HEK293T (cell line): ENCODE measurements at regions not wholly inside any gene's neighbourhood (a gene's known extent, or its start where the extent isn't known, plus 50 kb on each side); places are given as distances from the start of the nearest gene placed in this dataset.

ENCODE experiments used
- ARNT ChIP-seq: fragments of 450-650 bp; IDR thresholded peaks from 2 replicates; pipeline ENCODE4 v1.6.1; 2017; ENCODE audit warnings: mild to moderate bottlenecking
- BHLHE40 ChIP-seq: fragments of 450-650 bp; IDR thresholded peaks from 2 replicates; pipeline ENCODE4 v1.6.1; 2016; ENCODE audit warnings: mild to moderate bottlenecking, moderate library complexity, borderline replicate concordance
- NFRKB ChIP-seq: fragments of 450-650 bp; IDR thresholded peaks from 2 replicates; pipeline ENCODE4 v1.6.1; 2016; ENCODE audit warnings: mild to moderate bottlenecking, moderate library complexity

- TF ChIP-seq BHLHE40 = no peak
- TF ChIP-seq ARNT = no peak
- TF ChIP-seq NFRKB = no peak
These were observed 781.9 kb upstream of the GALNTL6 start for GRCh38 chr4:171031338-171031737.
